ENCODE measurements at regions not wholly inside any gene's neighbourhood (a gene's known extent, or its start where the extent isn't known, plus 50 kb on each side); places are given as distances from the start of the nearest gene placed in this dataset.

DNA sequence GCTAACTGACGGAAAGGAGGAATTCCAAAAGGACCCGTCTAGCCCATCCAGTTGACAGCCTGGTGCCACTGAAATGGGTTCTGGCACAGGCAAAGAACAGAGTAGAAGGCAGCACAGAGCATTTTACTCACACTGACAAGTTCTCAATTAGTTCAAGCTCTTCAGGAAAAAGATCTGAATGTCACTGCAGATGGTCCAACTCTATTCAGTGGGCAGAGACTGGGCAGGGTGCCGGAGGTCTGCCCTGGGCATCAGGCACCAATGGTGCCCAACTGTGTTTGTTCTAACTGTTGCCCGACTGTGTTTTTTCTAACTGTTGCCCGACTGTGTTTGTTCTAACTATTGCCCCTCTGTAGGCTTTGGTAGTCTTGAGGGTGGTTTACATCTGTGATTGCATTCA lies 151.8 kb downstream of the SLC24A2 start:
- no peak for TF ChIP-seq POLR2A (IDR thresholded peaks at IDR 0.05)
- no peak for TF ChIP-seq CTCF (IDR thresholded peaks at IDR 0.05)

Data from right lobe of liver (tissue), 4 donors.